K562 (cell line): ENCODE measurements at regions not wholly inside any gene's neighbourhood (a gene's known extent, or its start where the extent isn't known, plus 50 kb on each side); places are given as distances from the start of the nearest gene placed in this dataset.

Source experiments
- ATAC-seq: fragments of 200-7000 bp; cut with Tn5 transposase; 3 replicates; pipeline ENCODE4 v1.9.1; 2020; ENCODE audit warnings: moderate library complexity
- BruUV-seq: library from RNA; stranded (reverse); fragments of 400-500 nt; replicated peaks from 2 replicates; lab custom pipeline; 2021; lab: Mats Ljungman, UMichigan
- CTCF ChIA-PET: fragments of 300-600 bp; formaldehyde crosslinking; extraction: SDS; loops from one replicate; lab custom pipeline; 2021; ENCODE audit warnings: low intra/inter-chr PET ratio; lab: Yijun Ruan, JAX
- POLR2A ChIA-PET: fragments of 300-600, 350-650 bp; sonication (Branson Sonifier 250); formaldehyde crosslinking; extraction: SDS; loops from one replicate; lab custom pipeline; 2021; ENCODE audit warnings: antibody characterized with exemption, inconsistent platforms; lab: Yijun Ruan, JAX
- DNase-seq, 4 experiments: peaks; one replicate each; pipeline versions ENCODE4 v3.0.0 to v3.0.0-alpha.2; 2011 to 2018; ENCODE audit warnings: low spot score in 3 of 4, mixed read lengths in 3 of 4; ENCODE audit errors: extremely low read depth in 1 of 4
- FAIRE-seq: peaks from 2 replicates; lab custom pipeline; 2011; peaks lifted over from hg19 to GRCh38; lab: Jason Lieb, UNC
- H2AFZ ChIP-seq: 2 replicates; pipeline ENCODE4 v1.6.0; 2011; ENCODE audit warnings: low read depth, low read length, control low read depth, inconsistent platforms
- H3K27ac ChIP-seq: fragments of 200-600 bp; 3 replicates; pipeline ENCODE4 v1.8.0; 2011; ENCODE audit warnings: low read depth, mild to moderate bottlenecking, control low read depth, inconsistent platforms, low read length, moderate library complexity, mixed read lengths; ENCODE audit errors: extremely low read depth
- H3K27me3 ChIP-seq, 2 experiments: fragments of 300-600 bp in 1 of 2; 2 replicates in 1 of 2; 3 replicates in 1 of 2; pipeline versions ENCODE4 v1.6.0 to v1.8.0; 2011; ENCODE audit warnings: inconsistent platforms in 2 of 2, low read length in 2 of 2, mild to moderate bottlenecking in 1 of 2, mixed read lengths in 1 of 2, moderate library complexity in 1 of 2; ENCODE audit not compliant: control insufficient read depth in 2 of 2, insufficient read depth in 2 of 2
- H3K36me3 ChIP-seq: fragments of 300-600 bp; 3 replicates; pipeline ENCODE4 v1.8.0; 2011; ENCODE audit warnings: mild to moderate bottlenecking, low read length, inconsistent platforms; ENCODE audit not compliant: control insufficient read depth, insufficient read depth
- H3K4me1 ChIP-seq, 2 experiments: fragments of 200-600 bp in 1 of 2; replicated peaks in 1 of 2; 2 replicates in 1 of 2; 3 replicates in 1 of 2; pipeline versions ENCODE4 v1.5.1 to v1.8.0; 2011; ENCODE audit warnings: inconsistent platforms in 2 of 2, low read length in 2 of 2, mild to moderate bottlenecking in 1 of 2, mixed read lengths in 1 of 2, moderate library complexity in 1 of 2; ENCODE audit not compliant: control insufficient read depth in 2 of 2, insufficient read depth in 2 of 2
- H3K4me2 ChIP-seq: 2 replicates; pipeline ENCODE4 v1.6.1; 2011; ENCODE audit warnings: low read length, control low read depth, inconsistent platforms, mixed read lengths; ENCODE audit not compliant: insufficient read depth
- H3K4me3 ChIP-seq: fragments of 200-600 bp; sonication (generic), shearing (Covaris generic); 2 replicates; pipeline ENCODE4 v1.5.1; 2016; ENCODE audit warnings: control low read depth, inconsistent platforms
- H3K79me2 ChIP-seq: fragments of 200-600 bp; 3 replicates; pipeline ENCODE4 v1.8.0; 2011; ENCODE audit warnings: low read length, inconsistent platforms; ENCODE audit not compliant: control insufficient read depth, insufficient read depth
- H3K9ac ChIP-seq, 2 experiments: 2 replicates each; pipeline versions ENCODE4 v1.6.0 to v1.6.1; 2011; ENCODE audit warnings: low read depth in 2 of 2, low read length in 2 of 2, control low read depth in 1 of 2, inconsistent platforms in 1 of 2, mild to moderate bottlenecking in 1 of 2, mixed read lengths in 1 of 2; ENCODE audit not compliant: insufficient read depth in 1 of 2
- H3K9me1 ChIP-seq: one replicate; pipeline ENCODE4 v1.6.0; 2011; ENCODE audit warnings: inconsistent platforms, mild to moderate bottlenecking, low read length, moderate library complexity; ENCODE audit not compliant: control insufficient read depth, insufficient read depth
- H3K9me3 ChIP-seq: replicated peaks from 2 replicates; pipeline ENCODE4 v1.5.1; 2011; ENCODE audit warnings: low read depth, low read length, inconsistent platforms; ENCODE audit not compliant: control insufficient read depth, insufficient read depth
- H4K20me1 ChIP-seq: replicated peaks from 2 replicates; pipeline ENCODE4 v1.6.1; 2011; ENCODE audit warnings: low read length, inconsistent platforms, mixed read lengths; ENCODE audit not compliant: control insufficient read depth, insufficient read depth
- BHLHE40 ChIP-seq: IDR thresholded peaks from 2 replicates; pipeline ENCODE4 v1.6.1; 2011; ENCODE audit warnings: low read length, improper control_type of control experiment
- ERF ChIP-seq: fragments of 450-650 bp; formaldehyde crosslinking; IDR thresholded peaks from 2 replicates; pipeline ENCODE4 v1.4.0; 2020; ENCODE audit warnings: mild to moderate bottlenecking, mixed read lengths
- ETV1 ChIP-seq: fragments of 450-650 bp; conservative IDR thresholded peaks from 2 replicates; pipeline ENCODE4 v1.6.1; 2016; ENCODE audit warnings: missing genetic modification characterization, control low read depth, low read depth, missing compliant biosample characterization
- ETV6 ChIP-seq, 3 experiments: fragments of 150-350 bp in 1 of 3; sonication (generic) in 1 of 3; formaldehyde crosslinking in 1 of 3; IDR thresholded peaks; 2 replicates each; pipeline versions ENCODE4 v1.6.1 to v1.8.0; 2014 to 2022; ENCODE audit warnings: borderline replicate concordance in 2 of 3, low read depth in 2 of 3, antibody characterized with exemption in 1 of 3, low read length in 1 of 3, mild to moderate bottlenecking in 1 of 3, missing genetic modification reagents in 1 of 3
- IRF1 ChIP-seq: sonication (generic); formaldehyde crosslinking; IDR thresholded peaks from 2 replicates; pipeline ENCODE4 v1.8.0; 2022; ENCODE audit warnings: missing genetic modification reagents, mild to moderate bottlenecking, borderline replicate concordance
- L3MBTL2 ChIP-seq: fragments of 450-650 bp; IDR thresholded peaks from 2 replicates; pipeline ENCODE4 v1.6.1; 2016; ENCODE audit warnings: mild to moderate bottlenecking, moderate library complexity
- NEUROD1 ChIP-seq: fragments of 150-350 bp; IDR thresholded peaks from 2 replicates; pipeline ENCODE4 v1.6.1; 2014; ENCODE audit warnings: borderline replicate concordance, low read length, low read depth; ENCODE audit not compliant: partially characterized antibody
- PHF20 ChIP-seq: fragments of 450-650 bp; IDR thresholded peaks from 2 replicates; pipeline ENCODE4 v1.6.1; 2018; ENCODE audit not compliant: partially characterized antibody
- TFAP4 ChIP-seq: sonication (generic); formaldehyde crosslinking; IDR thresholded peaks from 2 replicates; pipeline ENCODE4 v1.8.0; 2022; ENCODE audit warnings: missing genetic modification reagents, mild to moderate bottlenecking, moderate library complexity, borderline replicate concordance
- USF1 ChIP-seq: sonication (generic); formaldehyde crosslinking; IDR thresholded peaks from 2 replicates; pipeline ENCODE4 v1.9.0; 2022; ENCODE audit warnings: mild to moderate bottlenecking, missing genetic modification reagents
- ZNF263 ChIP-seq: sonication (generic); formaldehyde crosslinking; IDR thresholded peaks from 2 replicates; pipeline ENCODE4 v1.8.0; 2022; ENCODE audit warnings: mild to moderate bottlenecking, missing genetic modification reagents, borderline replicate concordance
- whole genome bisulfite sequencing: fragments of 100-300 bp; shearing (Covaris generic); methylation state at CpG from one replicate; pipeline ENCODE4 v1.1.6; 2016; ENCODE audit warnings: low coverage, mixed read lengths; ENCODE audit not compliant: insufficient coverage; ENCODE audit errors: missing lambda C conversion rate; 5-methylcytosine and 5-hydroxymethylcytosine counted together
- in situ Hi-C: fragments of 300-500 bp; cut with MboI; formaldehyde crosslinking; loops from 4 replicates; pipeline ENCODE4 v1.15.0; 2018; ENCODE audit warnings: inconsistent platforms, mixed read lengths
- intact Hi-C: fragments of 100-400 bp; cut with micrococcal nuclease; formaldehyde crosslinking; loops from 2 replicates; pipeline ENCODE4 v1.14.2; 2022

GRCh38 chr1:4020449-4020848, 120.4 kb upstream of the C1orf174 start:
- Histone ChIP-seq H3K27me3 (peaks cover 9 to 54% of the 10 kb centered on the region in 2 experiments; a peak in 4 of 5 replicates), H3K36me3 (no peaks in the 10 kb centered on the region), H2AFZ (no peak overlapping the region), H3K4me3 (no peak overlapping the region), H3K9ac (no peak overlapping the region), H3K9me1 (no peaks in the 10 kb centered on the region), H3K9me3 (no peaks in the 10 kb centered on the region), H3K4me1 (peaks cover 0 to 7% of the 10 kb centered on the region in 2 experiments; a peak in 2 of 5 replicates), H3K79me2 (no peaks in the 10 kb centered on the region), H3K27ac (no peak overlapping the region), H3K4me2 (no peak overlapping the region), H4K20me1 (peaks cover 5% of the 10 kb centered on the region; the same call in 1 of the 2 replicates)
- intact Hi-C loops (no loop called here), in situ Hi-C loops (no loop called here)
- POLR2A ChIA-PET: no interaction called here
- no peak for DNase-seq
- 2% methylated on average over 9 of the region's 9 CpGs for WGBS
- TF ChIP-seq TFAP4 (CRISPR knock-in tag) (peak; percentile 15; the same call in 1 of the 2 replicates), L3MBTL2 (0 out of 2 replicates have a peak, but pooled peaks have one; percentile 19), NEUROD1 (no peak), USF1 (CRISPR knock-in tag) (0 out of 2 replicates have a peak, but pooled peaks have one; percentile 27), ETV6 (IDR thresholded peaks at IDR 0.05; ENCODE audit: borderline replicate concordance in 1 of 2, low read depth in 2 of 2, low read length in 1 of 2) (no peak), ETV6 (CRISPR knock-in tag; IDR thresholded peaks at IDR 0.05; ENCODE audit: borderline replicate concordance) (no peak), ZNF263 (CRISPR knock-in tag) (peak; percentile 44; the same call in 1 of the 2 replicates), ETV1 (tag) (no peak), BHLHE40 (peak; percentile 19; the same call in 1 of the 2 replicates), PHF20 (no peak), IRF1 (no peak), ERF (CRISPR knock-in tag) (no peak)
- FAIRE-seq: no peak
- CTCF ChIA-PET: no interaction called here
- peak; percentile 14; the same call in 2 of the 3 replicates for ATAC-seq
- no TSS peak for BruUV-seq
